ENCODE measurements at regions not wholly inside any gene's neighbourhood (a gene's known extent, or its start where the extent isn't known, plus 50 kb on each side); places are given as distances from the start of the nearest gene placed in this dataset.
"Not testable (repeated sequence)": the region's sequence is repeated elsewhere in the genome, so short reads cannot be mapped to it uniquely, and the experiment has no call there.

- no peak for DNase-seq (ENCODE audit: low read depth)
- TF ChIP-seq POLR2A (IDR thresholded peaks at IDR 0.05; ENCODE audit: extremely low read depth, insufficient read length) (no peak), CTCF (IDR thresholded peaks at IDR 0.05; ENCODE audit: low read depth, low read length) (no peak), MYC (IDR thresholded peaks at IDR 0.05; ENCODE audit: low read depth, low read length) (no peak)
- TF ChIP-seq, protein P1, sequence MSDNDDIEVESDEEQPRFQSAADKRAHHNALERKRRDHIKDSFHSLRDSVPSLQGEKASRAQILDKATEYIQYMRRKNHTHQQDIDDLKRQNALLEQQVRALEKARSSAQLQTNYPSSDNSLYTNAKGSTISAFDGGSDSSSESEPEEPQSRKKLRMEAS (IDR thresholded peaks at IDR 0.05; ENCODE audit: low read depth, low read length), result no peak
These were observed 494.6 kb downstream of the CHSY3 start for GRCh38 chr5:130398825-130399224.

GRCh38 chr5:130397727-130398126 is 493.5 kb downstream of the CHSY3 start:
- DNase-seq (ENCODE audit: low read depth), result not testable (repeated sequence)

More at GRCh38 chr5:130398825-130399224, 494.6 kb downstream of the CHSY3 start:
- H3K4me3 ChIP-seq (ENCODE audit: low read depth, low read length), result no peak overlapping the region

GRCh38 chr5:130397132-130397531 is 492.9 kb downstream of the CHSY3 start:
- no peak for TF ChIP-seq POLR2A (IDR thresholded peaks at IDR 0.05; ENCODE audit: extremely low read depth, insufficient read length)
- TF ChIP-seq MYC (IDR thresholded peaks at IDR 0.05; ENCODE audit: low read depth, low read length), result no peak
- TF ChIP-seq CTCF (IDR thresholded peaks at IDR 0.05; ENCODE audit: low read depth, low read length), result no peak
- TF ChIP-seq, protein P1 (IDR thresholded peaks at IDR 0.05; ENCODE audit: low read depth, low read length), result no peak
- H3K4me3 ChIP-seq (ENCODE audit: low read depth, low read length), result no peak overlapping the region
- no peak for DNase-seq (ENCODE audit: low read depth)

More at GRCh38 chr5:130397727-130398126, 493.5 kb downstream of the CHSY3 start:
- H3K4me3 ChIP-seq (ENCODE audit: low read depth, low read length), result not testable (repeated sequence)

- not testable (repeated sequence) for DNase-seq (ENCODE audit: low read depth); H3K4me3 ChIP-seq (ENCODE audit: low read depth, low read length)
These were observed 487.5 kb downstream of the CHSY3 start for GRCh38 chr5:130391727-130392264.

DNA sequence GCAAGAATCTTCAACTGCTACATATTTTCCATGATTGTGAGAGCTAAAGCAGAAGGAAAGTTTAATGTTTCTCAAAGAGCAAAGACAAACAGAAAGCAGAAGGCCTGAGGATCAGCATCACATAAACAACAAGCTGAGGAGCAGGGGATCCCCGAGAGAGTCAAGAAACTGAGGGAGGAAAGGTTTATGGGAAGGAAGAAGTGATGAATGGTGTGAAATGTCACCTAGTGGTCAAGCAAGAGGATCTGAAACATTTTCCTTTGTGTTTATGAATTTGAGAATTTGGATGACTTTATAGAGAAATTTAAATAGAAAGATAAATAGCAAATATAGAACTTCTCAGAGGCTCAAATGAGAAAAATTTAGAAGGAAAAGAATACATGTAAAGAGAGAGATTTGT is 481.9 kb downstream of the CHSY3 start:
- DNase-seq (ENCODE audit: low read depth), result peak; percentile 4
- no peak overlapping the region for H3K4me3 ChIP-seq (ENCODE audit: low read depth, low read length)
- TF ChIP-seq CTCF (IDR thresholded peaks at IDR 0.05; ENCODE audit: low read depth, low read length) (no peak), MYC (IDR thresholded peaks at IDR 0.05; ENCODE audit: low read depth, low read length) (no peak), POLR2A (IDR thresholded peaks at IDR 0.05; ENCODE audit: extremely low read depth, insufficient read length) (no peak)
- TF ChIP-seq, protein P1 (IDR thresholded peaks at IDR 0.05; ENCODE audit: low read depth, low read length), result no peak

- H3K4me3 ChIP-seq (ENCODE audit: low read depth, low read length), result no peak overlapping the region
- TF ChIP-seq MYC (IDR thresholded peaks at IDR 0.05; ENCODE audit: low read depth, low read length) (no peak), CTCF (IDR thresholded peaks at IDR 0.05; ENCODE audit: low read depth, low read length) (no peak), POLR2A (IDR thresholded peaks at IDR 0.05; ENCODE audit: extremely low read depth, insufficient read length) (no peak)
- TF ChIP-seq, protein P1 (IDR thresholded peaks at IDR 0.05; ENCODE audit: low read depth, low read length), result no peak
- DNase-seq (ENCODE audit: low read depth), result peak; percentile 19
These were observed 481.4 kb downstream of the CHSY3 start for GRCh38 chr5:130385656-130386055.

DNA sequence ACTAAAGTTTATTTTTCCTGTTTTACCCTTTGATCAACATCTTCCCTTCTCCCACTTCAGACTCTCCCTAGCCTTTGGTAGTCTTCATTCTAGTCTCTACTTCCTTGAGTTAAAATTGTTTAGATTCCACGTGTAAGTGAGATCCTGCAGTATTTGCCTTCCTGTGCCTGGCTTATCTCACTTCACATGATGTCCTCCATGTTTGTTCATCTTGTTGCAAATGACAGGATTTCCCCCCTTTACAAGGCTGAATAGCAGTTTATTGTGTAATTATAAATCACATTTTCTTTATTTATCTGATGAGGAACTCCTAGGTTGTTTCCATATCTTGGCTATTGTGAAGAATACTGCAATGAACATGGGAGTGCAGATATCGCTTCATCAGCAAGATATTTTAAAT is 461.7 kb downstream of the CHSY3 start:
- TF ChIP-seq, protein P1 (IDR thresholded peaks at IDR 0.05; ENCODE audit: low read depth, low read length), result no peak
- TF ChIP-seq MYC (IDR thresholded peaks at IDR 0.05; ENCODE audit: low read depth, low read length) (no peak), CTCF (IDR thresholded peaks at IDR 0.05; ENCODE audit: low read depth, low read length) (no peak), POLR2A (IDR thresholded peaks at IDR 0.05; ENCODE audit: extremely low read depth, insufficient read length) (no peak)
- no peak overlapping the region for H3K4me3 ChIP-seq (ENCODE audit: low read depth, low read length)
- no peak for DNase-seq (ENCODE audit: low read depth)
